ENCODE measurements at regions not wholly inside any gene's neighbourhood (a gene's known extent, or its start where the extent isn't known, plus 50 kb on each side); places are given as distances from the start of the nearest gene placed in this dataset.

DNA sequence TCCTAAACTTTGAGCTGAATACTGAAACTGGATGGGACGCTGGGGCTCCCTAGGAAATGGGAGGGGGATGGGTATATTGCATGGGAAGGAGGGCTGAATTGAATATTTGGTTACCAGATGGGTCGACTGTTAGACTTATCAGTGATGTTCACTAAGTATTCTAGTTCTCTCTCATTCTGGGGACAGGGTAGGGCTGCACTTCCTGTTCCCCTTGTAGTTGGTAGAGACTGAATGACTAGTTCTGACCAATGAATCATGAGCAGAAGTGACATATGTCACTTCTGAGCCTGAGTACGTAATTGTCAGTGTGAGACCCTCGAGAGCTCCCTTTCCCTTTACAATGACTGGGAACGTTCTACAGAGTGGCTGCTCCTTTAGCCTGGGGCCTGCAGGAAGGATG lies 55.5 kb upstream of the DMRT1 start:
- TF ChIP-seq, protein P1, sequence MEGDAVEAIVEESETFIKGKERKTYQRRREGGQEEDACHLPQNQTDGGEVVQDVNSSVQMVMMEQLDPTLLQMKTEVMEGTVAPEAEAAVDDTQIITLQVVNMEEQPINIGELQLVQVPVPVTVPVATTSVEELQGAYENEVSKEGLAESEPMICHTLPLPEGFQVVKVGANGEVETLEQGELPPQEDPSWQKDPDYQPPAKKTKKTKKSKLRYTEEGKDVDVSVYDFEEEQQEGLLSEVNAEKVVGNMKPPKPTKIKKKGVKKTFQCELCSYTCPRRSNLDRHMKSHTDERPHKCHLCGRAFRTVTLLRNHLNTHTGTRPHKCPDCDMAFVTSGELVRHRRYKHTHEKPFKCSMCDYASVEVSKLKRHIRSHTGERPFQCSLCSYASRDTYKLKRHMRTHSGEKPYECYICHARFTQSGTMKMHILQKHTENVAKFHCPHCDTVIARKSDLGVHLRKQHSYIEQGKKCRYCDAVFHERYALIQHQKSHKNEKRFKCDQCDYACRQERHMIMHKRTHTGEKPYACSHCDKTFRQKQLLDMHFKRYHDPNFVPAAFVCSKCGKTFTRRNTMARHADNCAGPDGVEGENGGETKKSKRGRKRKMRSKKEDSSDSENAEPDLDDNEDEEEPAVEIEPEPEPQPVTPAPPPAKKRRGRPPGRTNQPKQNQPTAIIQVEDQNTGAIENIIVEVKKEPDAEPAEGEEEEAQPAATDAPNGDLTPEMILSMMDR (tag by site-specific recombination; IDR thresholded peaks at IDR 0.05): no peak
- TF ChIP-seq ZNF221 (tag by site-specific recombination; IDR thresholded peaks at IDR 0.05; ENCODE audit: borderline replicate concordance) (no peak), TRIM28 (IDR thresholded peaks at IDR 0.05; ENCODE audit: borderline replicate concordance, low read length) (no peak), REST (tag by site-specific recombination; IDR thresholded peaks at IDR 0.05) (no peak), ZNF558 (tag by site-specific recombination; IDR thresholded peaks at IDR 0.05) (no peak)
- TF ChIP-seq, protein P2, sequence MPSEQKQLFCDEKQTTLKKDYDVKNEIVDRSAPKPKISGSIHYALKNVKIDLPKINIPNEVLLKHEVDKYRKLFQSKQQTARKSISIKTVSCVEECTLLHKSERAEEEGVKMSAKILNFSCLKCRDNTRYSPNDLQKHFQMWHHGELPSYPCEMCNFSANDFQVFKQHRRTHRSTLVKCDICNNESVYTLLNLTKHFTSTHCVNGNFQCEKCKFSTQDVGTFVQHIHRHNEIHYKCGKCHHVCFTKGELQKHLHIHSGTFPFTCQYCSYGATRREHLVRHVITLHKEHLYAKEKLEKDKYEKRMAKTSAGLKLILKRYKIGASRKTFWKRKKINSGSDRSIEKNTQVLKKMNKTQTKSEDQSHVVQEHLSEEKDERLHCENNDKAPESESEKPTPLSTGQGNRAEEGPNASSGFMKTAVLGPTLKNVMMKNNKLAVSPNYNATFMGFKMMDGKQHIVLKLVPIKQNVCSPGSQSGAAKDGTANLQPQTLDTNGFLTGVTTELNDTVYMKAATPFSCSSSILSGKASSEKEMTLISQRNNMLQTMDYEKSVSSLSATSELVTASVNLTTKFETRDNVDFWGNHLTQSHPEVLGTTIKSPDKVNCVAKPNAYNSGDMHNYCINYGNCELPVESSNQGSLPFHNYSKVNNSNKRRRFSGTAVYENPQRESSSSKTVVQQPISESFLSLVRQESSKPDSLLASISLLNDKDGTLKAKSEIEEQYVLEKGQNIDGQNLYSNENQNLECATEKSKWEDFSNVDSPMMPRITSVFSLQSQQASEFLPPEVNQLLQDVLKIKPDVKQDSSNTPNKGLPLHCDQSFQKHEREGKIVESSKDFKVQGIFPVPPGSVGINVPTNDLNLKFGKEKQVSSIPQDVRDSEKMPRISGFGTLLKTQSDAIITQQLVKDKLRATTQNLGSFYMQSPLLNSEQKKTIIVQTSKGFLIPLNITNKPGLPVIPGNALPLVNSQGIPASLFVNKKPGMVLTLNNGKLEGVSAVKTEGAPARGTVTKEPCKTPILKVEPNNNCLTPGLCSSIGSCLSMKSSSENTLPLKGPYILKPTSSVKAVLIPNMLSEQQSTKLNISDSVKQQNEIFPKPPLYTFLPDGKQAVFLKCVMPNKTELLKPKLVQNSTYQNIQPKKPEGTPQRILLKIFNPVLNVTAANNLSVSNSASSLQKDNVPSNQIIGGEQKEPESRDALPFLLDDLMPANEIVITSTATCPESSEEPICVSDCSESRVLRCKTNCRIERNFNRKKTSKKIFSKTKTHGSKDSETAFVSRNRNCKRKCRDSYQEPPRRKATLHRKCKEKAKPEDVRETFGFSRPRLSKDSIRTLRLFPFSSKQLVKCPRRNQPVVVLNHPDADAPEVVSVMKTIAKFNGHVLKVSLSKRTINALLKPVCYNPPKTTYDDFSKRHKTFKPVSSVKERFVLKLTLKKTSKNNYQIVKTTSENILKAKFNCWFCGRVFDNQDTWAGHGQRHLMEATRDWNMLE (tag by site-specific recombination; conservative IDR thresholded peaks at IDR 0.05; ENCODE audit: low read depth): no peak

All from HEK293 (cell line).